EL (cell line): ENCODE measurements at regions not wholly inside any gene's neighbourhood (a gene's known extent, or its start where the extent isn't known, plus 50 kb on each side); places are given as distances from the start of the nearest gene placed in this dataset.

ENCODE experiments used
- DNase-seq: peaks from one replicate; pipeline ENCODE4 v3.0.0-alpha.2; 2016

- no peak for DNase-seq
These were observed 422.4 kb upstream of the ATP11B start for GRCh38 chr3:182370949-182371348.

DNA sequence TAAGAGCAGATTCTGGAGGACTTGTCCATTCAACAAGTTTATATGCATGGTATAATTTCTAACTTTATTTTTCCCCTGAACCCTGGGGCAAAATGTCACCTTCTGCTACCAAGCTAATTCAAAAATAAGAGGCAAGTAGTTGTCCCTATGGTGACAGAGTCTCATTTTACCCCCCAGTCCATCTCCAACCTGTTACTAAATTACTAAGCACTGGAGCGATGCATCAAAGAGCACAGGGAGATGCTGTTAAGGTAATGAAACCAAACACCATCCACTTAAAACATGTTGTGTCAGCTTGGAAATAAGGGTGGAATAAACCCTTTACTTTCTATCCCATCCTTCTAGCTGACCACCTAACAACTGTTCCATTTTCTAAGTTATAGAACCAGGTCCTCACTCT is 417.4 kb upstream of the ATP11B start:
- DNase-seq, result no peak

- DNase-seq, result no peak
These were observed 411.0 kb upstream of the ATP11B start for GRCh38 chr3:182382112-182382857.

GRCh38 chr3:182384221-182384620 is 409.1 kb upstream of the ATP11B start:
- DNase-seq, result no peak

DNA sequence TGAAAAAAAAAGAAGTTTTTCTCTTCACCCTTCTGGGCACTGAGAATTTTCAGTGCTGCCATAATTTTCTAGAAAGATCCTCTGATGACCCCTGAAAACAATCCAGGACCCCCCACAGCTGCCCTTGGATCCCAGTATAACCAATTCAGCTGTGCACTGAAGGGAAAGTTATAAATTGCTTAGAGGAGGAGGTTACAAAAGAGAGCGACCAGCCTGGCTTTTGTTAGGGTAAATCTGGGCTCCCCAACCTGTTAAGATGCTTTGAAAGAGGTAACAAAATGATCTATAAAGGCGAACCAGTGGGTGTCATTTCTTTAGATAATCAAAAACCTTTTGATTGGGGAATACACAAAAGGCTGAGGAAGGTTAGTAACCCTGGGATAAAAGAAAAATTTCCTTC is 407.9 kb upstream of the ATP11B start:
- no peak for DNase-seq

DNA sequence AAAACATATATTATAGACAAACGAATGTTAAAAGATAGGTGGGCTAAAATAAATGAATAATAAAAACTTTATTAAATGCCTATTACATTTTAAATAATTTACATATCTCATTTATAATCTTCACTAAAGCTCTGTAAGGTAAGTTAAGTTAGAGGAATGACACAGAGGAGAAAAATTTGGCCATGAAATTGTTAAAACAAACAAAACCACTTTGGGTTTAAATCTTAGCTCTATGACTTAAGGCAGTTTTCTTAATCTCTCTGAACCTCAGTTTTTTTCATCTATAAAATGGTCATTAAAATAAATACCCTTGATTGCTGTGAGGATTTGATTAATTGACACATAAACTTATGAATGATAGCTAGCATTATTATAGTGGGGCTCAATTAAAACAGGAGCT is 404.8 kb upstream of the ATP11B start:
- DNase-seq, result no peak

DNA sequence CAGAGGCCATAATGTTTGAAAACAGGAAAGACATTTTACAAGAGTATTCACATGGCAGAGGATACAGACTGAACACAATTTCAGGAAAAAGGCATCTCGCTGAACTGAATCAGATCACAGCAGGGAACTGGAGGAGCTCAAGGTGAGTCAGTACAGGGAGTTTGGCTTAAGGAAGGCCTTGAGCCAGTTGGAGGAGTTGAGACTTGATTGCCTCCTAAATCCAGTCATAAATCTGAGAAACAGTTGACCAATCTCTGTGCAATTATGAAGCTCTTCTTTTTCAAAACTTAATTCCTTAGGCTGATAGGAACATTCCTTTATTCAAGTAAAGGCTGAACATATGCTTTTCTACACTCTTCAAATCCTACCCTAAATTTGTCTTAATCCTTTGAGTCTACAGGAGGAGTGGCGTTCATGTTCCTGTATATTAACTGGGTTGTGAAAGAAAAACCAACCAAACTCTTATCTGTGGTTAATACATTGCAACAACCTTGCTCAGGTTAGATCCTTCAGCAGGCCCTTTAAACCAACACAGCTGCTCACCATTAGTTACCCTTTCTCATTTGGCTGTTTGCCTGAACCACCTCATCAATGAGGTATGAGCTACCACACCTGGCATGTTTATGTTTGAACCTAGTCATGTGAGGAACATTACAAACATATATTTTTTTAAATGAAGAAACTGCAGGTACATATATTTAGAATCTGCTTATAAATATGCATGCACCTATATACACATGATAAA is 404.1 kb upstream of the ATP11B start:
- DNase-seq, result no peak

GRCh38 chr3:182390421-182390820 is 402.9 kb upstream of the ATP11B start:
- DNase-seq, result no peak

- DNase-seq, result no peak
These were observed 400.9 kb upstream of the ATP11B start for GRCh38 chr3:182392182-182392937.

DNA sequence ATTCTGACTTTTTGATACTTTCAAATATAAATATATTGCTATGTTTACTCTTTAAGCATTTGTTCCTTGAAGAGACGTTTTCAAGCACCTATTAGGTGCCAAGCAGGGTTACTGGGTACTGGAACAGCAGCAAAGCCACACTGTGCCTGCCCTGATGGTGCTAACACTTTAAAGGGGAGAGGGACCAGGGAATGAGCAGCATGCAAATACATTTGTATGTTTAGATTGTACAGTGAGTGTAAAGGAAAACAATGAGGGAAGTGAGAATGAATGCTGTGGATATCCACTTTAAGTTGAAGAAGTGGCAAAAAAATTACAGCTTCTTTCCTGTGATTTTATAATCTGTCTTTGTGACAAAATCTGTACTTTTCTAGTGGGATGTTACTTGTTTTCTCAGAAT is 400.2 kb upstream of the ATP11B start:
- DNase-seq, result no peak

DNA sequence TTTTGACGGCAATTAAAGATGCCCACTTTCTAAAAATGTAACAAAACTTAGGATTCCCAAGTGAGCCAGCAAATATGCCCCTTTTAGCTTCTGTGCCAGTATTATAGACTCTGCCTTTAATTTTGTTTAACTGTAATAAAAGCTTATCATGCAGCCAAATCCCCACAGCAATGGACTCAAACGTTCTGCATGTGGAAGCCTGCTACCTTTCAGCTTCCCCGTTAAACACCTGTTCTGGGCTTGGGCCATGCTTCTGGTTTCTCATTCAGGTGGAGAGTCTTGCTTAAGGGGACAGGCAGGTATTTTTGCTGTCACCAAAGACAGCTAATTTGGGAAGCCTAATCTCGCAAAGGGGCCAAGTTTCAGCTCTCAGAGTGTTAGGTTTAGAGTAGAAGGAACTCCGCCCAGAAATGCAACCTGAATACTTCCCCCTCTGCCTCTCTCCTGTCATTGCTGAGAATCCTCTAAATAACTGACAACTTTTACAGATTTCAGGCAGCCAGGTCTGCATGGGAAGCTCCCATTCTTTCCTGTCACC is 399.4 kb upstream of the ATP11B start:
- DNase-seq, result no peak

- DNase-seq, result no peak
These were observed 396.1 kb upstream of the ATP11B start for GRCh38 chr3:182397164-182397563.

- DNase-seq, result no peak
These were observed 393.1 kb upstream of the ATP11B start for GRCh38 chr3:182399978-182400737.

DNA sequence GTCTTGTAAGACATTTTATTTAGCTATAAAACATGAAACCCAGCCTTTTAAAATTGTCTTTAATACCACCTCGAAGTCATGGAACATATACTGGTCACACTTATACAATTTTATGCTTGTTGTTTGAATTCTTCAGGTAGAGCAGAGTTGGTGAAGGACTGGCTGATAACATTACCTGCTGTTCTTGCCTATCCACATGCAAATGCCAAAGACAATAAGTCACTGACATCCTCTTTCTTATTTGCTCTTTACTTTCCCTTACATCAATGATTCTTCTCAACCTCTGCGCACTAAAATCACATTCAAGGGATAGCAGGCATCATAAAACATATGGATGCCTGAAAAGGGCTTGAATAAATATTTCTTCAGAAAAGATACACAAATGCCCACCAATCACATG is 392.5 kb upstream of the ATP11B start:
- no peak for DNase-seq

DNA sequence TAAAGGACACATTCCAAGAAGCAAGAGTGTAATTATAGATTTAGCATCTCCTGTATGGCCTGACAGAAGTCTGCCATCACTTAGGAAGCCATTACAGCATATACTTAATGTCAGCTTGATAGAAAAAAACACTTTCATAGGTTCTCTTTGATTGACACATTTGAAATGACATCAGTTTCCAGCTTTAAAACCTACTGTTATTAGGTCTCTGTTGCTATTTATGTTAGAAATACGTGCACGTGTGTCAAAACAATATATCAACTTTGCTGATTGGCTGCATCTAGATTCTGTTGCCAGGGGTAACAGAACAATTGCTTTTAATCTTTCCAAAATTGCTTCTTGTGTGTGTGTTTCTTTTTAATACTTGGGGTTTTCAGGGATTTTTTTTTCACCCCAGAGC is 389.3 kb upstream of the ATP11B start:
- DNase-seq, result no peak

DNA sequence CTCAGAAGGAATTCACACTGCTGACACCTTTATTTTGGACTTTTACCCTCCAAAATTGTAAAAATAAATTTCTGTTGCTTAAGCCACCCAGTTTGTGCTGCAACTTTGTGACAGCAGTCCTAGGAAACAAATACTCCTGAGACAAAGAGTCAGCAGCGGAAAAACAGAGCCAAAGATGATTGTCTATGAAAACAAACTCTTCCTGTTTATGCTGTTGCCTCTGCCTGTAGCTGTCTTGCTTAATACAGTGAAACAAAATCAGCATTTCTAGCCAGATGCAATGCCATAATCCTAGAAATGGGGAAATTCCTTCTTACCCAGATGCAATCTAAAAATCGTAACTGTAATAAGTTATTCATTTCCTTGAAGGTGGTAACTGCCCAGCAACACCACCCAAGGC is 387.5 kb upstream of the ATP11B start:
- DNase-seq, result no peak

DNA sequence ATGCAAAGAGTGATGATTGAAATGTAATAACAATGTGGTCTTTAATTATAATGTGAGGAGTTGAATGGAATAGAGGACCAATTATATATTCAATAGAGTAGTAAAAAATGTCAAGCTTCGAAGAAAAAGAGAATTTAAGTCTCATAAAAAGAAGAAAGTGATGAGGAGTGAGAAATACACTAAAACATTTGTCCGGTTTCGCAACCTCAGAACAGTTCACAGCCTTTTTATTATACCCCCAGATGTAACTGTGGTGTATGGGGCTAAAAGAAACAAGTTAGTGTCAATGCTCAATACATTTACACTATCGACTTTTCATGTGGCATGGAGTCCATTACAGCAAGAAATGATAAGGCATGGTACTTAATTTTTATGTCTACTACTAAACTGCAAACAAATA is 386.5 kb upstream of the ATP11B start:
- DNase-seq, result no peak

GRCh38 chr3:182410051-182410450 is 383.3 kb upstream of the ATP11B start:
- DNase-seq, result no peak

DNA sequence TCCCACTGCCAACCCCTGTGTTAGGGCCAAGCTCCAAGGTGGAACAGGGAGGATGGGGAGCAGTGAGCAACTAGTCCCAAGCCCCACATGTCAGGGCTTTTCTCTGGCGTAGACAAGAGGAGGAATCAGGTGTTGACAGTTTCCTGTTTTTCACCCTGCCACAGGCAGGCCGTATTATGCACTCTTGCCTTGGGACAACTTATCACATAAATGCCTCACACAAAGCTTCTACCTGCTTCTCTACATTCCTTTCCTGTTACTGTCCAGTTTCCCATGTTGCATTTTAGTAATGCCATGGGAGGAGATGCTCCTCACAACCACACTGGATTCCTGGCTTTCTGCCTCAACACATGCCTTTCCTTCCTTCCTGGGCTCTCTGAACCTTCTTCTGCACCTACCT is 381.2 kb upstream of the ATP11B start:
- DNase-seq, result no peak

DNA sequence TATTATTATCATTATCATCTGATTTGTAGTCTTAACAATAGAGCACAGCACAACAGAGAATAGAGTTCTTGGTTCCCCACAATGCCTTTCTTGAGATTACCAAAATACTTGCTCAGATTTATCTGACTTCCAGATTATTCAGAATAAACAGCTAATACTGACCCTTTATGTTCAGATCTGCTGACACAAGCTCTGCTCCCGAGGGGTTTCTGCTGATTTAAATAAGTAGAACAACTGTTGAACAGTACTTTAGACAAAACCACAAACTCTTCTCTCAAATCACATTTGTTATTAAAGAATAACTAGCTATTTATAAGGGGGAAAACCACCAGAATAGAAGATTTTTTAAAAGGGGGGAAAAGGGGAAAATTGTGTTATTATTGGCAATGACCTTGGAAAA is 380.2 kb upstream of the ATP11B start:
- DNase-seq, result no peak

GRCh38 chr3:182413682-182414081 is 379.6 kb upstream of the ATP11B start:
- DNase-seq, result no peak

DNA sequence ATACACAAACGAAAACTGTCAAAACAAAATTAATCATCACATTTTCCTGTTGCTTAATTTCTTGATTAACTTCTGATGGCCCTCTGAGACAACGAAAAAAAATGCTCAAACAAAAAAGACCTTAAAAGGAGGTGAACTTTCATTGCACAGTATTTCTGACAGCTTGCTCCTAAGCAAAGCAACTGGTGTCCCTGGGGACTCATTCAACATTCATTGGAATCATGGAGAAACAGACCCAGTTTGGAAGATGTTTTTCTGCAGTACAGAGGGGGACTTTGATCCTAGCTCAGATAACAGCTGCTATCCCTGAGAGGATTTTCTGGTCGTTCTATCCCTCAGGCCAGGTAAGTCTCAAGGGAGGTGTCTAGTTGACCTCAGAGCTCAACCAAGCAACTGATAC is 378.7 kb upstream of the ATP11B start:
- DNase-seq, result no peak

- DNase-seq, result no peak
These were observed 372.6 kb upstream of the ATP11B start for GRCh38 chr3:182420741-182421140.
